ENCODE measurements at regions not wholly inside any gene's neighbourhood (a gene's known extent, or its start where the extent isn't known, plus 50 kb on each side); places are given as distances from the start of the nearest gene placed in this dataset.

GRCh38 chr7:79531116-79531515 lies 77.6 kb upstream of the MAGI2 start:
- Mint-ChIP-seq H3K27me3 (no peaks in the 10 kb centered on the region), H3K4me1 (ENCODE audit: unreplicated experiment) (peaks cover 14% of the 10 kb centered on the region), H3K27ac (no peak overlapping the region), H3K36me3 (no peaks in the 10 kb centered on the region), H3K4me3 (no peak overlapping the region), H3K9me3 (peaks cover 6% of the 10 kb centered on the region)
- TF ChIP-seq CTCF (conservative IDR thresholded peaks at IDR 0.05), result no peak
- DNase-seq (ENCODE audit: extremely low spot score, unreplicated experiment), result no peak

- H3K27ac Mint-ChIP-seq, result no peak overlapping the region
Measured at GRCh38 chr7:79529881-79530235, 76.4 kb upstream of the MAGI2 start.

GRCh38 chr7:79529214-79529880 lies 75.9 kb upstream of the MAGI2 start:
- no peaks in the 10 kb centered on the region for H3K36me3 Mint-ChIP-seq
- H3K9me3 Mint-ChIP-seq, result peaks cover 6% of the 10 kb centered on the region
- H3K4me3 Mint-ChIP-seq, result no peak overlapping the region
- DNase-seq (ENCODE audit: extremely low spot score, unreplicated experiment), result no peak
- no peaks in the 10 kb centered on the region for H3K27me3 Mint-ChIP-seq
- H3K27ac Mint-ChIP-seq, result no peak overlapping the region
- TF ChIP-seq CTCF (conservative IDR thresholded peaks at IDR 0.05), result no peak
- H3K4me1 Mint-ChIP-seq (ENCODE audit: unreplicated experiment), result peaks cover 14% of the 10 kb centered on the region

More at GRCh38 chr7:79529881-79530235, 76.4 kb upstream of the MAGI2 start:
- no peak for DNase-seq (ENCODE audit: extremely low spot score, unreplicated experiment)
- Mint-ChIP-seq H3K36me3 (no peaks in the 10 kb centered on the region), H3K9me3 (peaks cover 6% of the 10 kb centered on the region), H3K4me1 (ENCODE audit: unreplicated experiment) (peaks cover 14% of the 10 kb centered on the region), H3K27me3 (no peaks in the 10 kb centered on the region), H3K4me3 (no peak overlapping the region)
- TF ChIP-seq CTCF (conservative IDR thresholded peaks at IDR 0.05), result no peak

GRCh38 chr7:79528421-79528820 lies 75.0 kb upstream of the MAGI2 start:
- H3K36me3 Mint-ChIP-seq, result no peaks in the 10 kb centered on the region
- peaks cover 14% of the 10 kb centered on the region for H3K4me1 Mint-ChIP-seq (ENCODE audit: unreplicated experiment)
- no peak for DNase-seq (ENCODE audit: extremely low spot score, unreplicated experiment)
- H3K9me3 Mint-ChIP-seq, result peaks cover 6% of the 10 kb centered on the region
- no peak for TF ChIP-seq CTCF (conservative IDR thresholded peaks at IDR 0.05)
- no peaks in the 10 kb centered on the region for H3K27me3 Mint-ChIP-seq
- peak overlapping the region; percentile 73 for H3K27ac Mint-ChIP-seq
- H3K4me3 Mint-ChIP-seq, result no peak overlapping the region

- Mint-ChIP-seq H3K36me3 (no peaks in the 10 kb centered on the region), H3K27ac (no peak overlapping the region), H3K4me3 (no peak overlapping the region), H3K27me3 (no peaks in the 10 kb centered on the region), H3K9me3 (peaks cover 6% of the 10 kb centered on the region), H3K4me1 (ENCODE audit: unreplicated experiment) (peaks cover 11% of the 10 kb centered on the region)
- no peak for TF ChIP-seq CTCF (conservative IDR thresholded peaks at IDR 0.05)
- no peak for DNase-seq (ENCODE audit: extremely low spot score, unreplicated experiment)
Measured at GRCh38 chr7:79524048-79524447, 70.6 kb upstream of the MAGI2 start.

- H3K27ac Mint-ChIP-seq, result no peak overlapping the region
- no peaks in the 10 kb centered on the region for H3K36me3 Mint-ChIP-seq
- H3K4me1 Mint-ChIP-seq (ENCODE audit: unreplicated experiment), result peaks cover 6% of the 10 kb centered on the region
- TF ChIP-seq CTCF (conservative IDR thresholded peaks at IDR 0.05), result no peak
- no peak for DNase-seq (ENCODE audit: extremely low spot score, unreplicated experiment)
- peaks cover 6% of the 10 kb centered on the region for H3K9me3 Mint-ChIP-seq
- H3K27me3 Mint-ChIP-seq, result no peaks in the 10 kb centered on the region
- H3K4me3 Mint-ChIP-seq, result no peak overlapping the region
Measured at GRCh38 chr7:79523436-79523835, 70.0 kb upstream of the MAGI2 start.

Data from type B pancreatic cell (in vitro differentiated cells).